MCF 10A (cell line): ENCODE measurements at regions not wholly inside any gene's neighbourhood (a gene's known extent, or its start where the extent isn't known, plus 50 kb on each side); places are given as distances from the start of the nearest gene placed in this dataset.
A peak's percentile ranks its signal among the peaks of the same experiment; 100 is the strongest.

Source experiments
- BruUV-seq: library from RNA; stranded (reverse); fragments of 400-500 nt; replicated peaks from 2 replicates; lab custom pipeline; 2021; lab: Mats Ljungman, UMichigan
- CTCF ChIA-PET: fragments of 300-600 bp; sonication (Branson Sonifier 250); formaldehyde crosslinking; extraction: SDS; loops from one replicate; lab custom pipeline; 2021; ENCODE audit warnings: antibody characterized with exemption, inconsistent platforms; lab: Yijun Ruan, JAX
- POLR2A ChIA-PET: fragments of 300-600, 350-650 bp; sonication (Branson Sonifier 250); formaldehyde crosslinking; extraction: SDS; loops from one replicate; lab custom pipeline; 2020; ENCODE audit warnings: antibody characterized with exemption, inconsistent platforms; lab: Yijun Ruan, JAX
- DNase-seq: peaks from one replicate; pipeline ENCODE4 v3.0.0-alpha.2; 2018; ENCODE audit not compliant: unreplicated experiment
- H3K27ac Mint-ChIP-seq: one replicate; pipeline ENCODE4 v1.8.0; 2022; ENCODE audit warnings: mild to moderate bottlenecking, low read depth, mixed read lengths; ENCODE audit not compliant: unreplicated experiment
- H3K27me3 Mint-ChIP-seq: one replicate; pipeline ENCODE4 v1.8.0; 2022; ENCODE audit warnings: mixed read lengths; ENCODE audit not compliant: insufficient read depth, unreplicated experiment
- H3K36me3 Mint-ChIP-seq: one replicate; pipeline ENCODE4 v1.8.0; 2022; ENCODE audit warnings: mild to moderate bottlenecking, moderate library complexity, mixed read lengths; ENCODE audit not compliant: insufficient read depth, unreplicated experiment
- H3K4me1 Mint-ChIP-seq: one replicate; pipeline ENCODE4 v1.8.0; 2022; ENCODE audit warnings: mixed read lengths; ENCODE audit not compliant: insufficient read depth, unreplicated experiment
- H3K4me3 Mint-ChIP-seq: one replicate; pipeline ENCODE4 v1.8.0; 2022; ENCODE audit warnings: mild to moderate bottlenecking, moderate library complexity, mixed read lengths; ENCODE audit not compliant: unreplicated experiment
- H3K9me3 Mint-ChIP-seq: one replicate; pipeline ENCODE4 v1.8.0; 2022; ENCODE audit warnings: mixed read lengths; ENCODE audit not compliant: unreplicated experiment
- CTCF ChIP-seq: fragments of 200-600 bp; IDR thresholded peaks from one replicate; pipeline ENCODE4 v1.8.0; 2022; ENCODE audit warnings: antibody characterized with exemption, mild to moderate bottlenecking; ENCODE audit not compliant: unreplicated experiment
- intact Hi-C: fragments of 100-400 bp; cut with micrococcal nuclease; formaldehyde crosslinking; loops from 2 replicates; pipeline ENCODE4 v1.14.1; 2022

- BruUV-seq, result no TSS peak
- TF ChIP-seq CTCF, result no peak
Observed at GRCh38 chr9:105967797-105968196, 273.5 kb downstream of the TMEM38B start.

GRCh38 chr9:105968811-105969466 is 274.6 kb downstream of the TMEM38B start:
- CTCF ChIA-PET, result interaction anchor here (0.7 kb wide), 1 partner anchor 232 kb away, joined by 3 read pairs; no protein-coding TSS in a partner anchor

More at GRCh38 chr9:105967797-105968196, 273.5 kb downstream of the TMEM38B start:
- intact Hi-C loops, result no loop called here
- peaks cover 18% of the 10 kb centered on the region for H3K9me3 Mint-ChIP-seq
- H3K36me3 Mint-ChIP-seq, result no peaks in the 10 kb centered on the region
- no peak overlapping the region for H3K4me3 Mint-ChIP-seq
- DNase-seq, result no peak
- no peak overlapping the region for H3K27ac Mint-ChIP-seq
- no peaks in the 10 kb centered on the region for H3K4me1 Mint-ChIP-seq
- ChIA-PET CTCF (interaction anchor here (0.7 kb wide), 1 partner anchor 11 kb away, joined by 3 read pairs; no protein-coding TSS in a partner anchor), POLR2A (no interaction called here)
- H3K27me3 Mint-ChIP-seq, result no peaks in the 10 kb centered on the region

GRCh38 chr9:105969636-105970035 is 275.3 kb downstream of the TMEM38B start:
- Mint-ChIP-seq H3K9me3 (no peaks in the 10 kb centered on the region), H3K27ac (no peak overlapping the region), H3K27me3 (no peaks in the 10 kb centered on the region), H3K4me3 (no peak overlapping the region), H3K4me1 (no peaks in the 10 kb centered on the region), H3K36me3 (no peaks in the 10 kb centered on the region)
- ChIA-PET POLR2A (no interaction called here), CTCF (interaction anchor here (0.6 to 2.0 kb wide), 2 partner anchors 57 to 88 kb away, joined by 3 to 5 read pairs; no protein-coding TSS in a partner anchor)
- TF ChIP-seq CTCF, result no peak
- intact Hi-C loops, result no loop called here
- DNase-seq, result peak; percentile 10
- no TSS peak for BruUV-seq

More at GRCh38 chr9:105968811-105969466, 274.6 kb downstream of the TMEM38B start:
- Mint-ChIP-seq H3K27ac (no peak overlapping the region), H3K4me3 (no peak overlapping the region), H3K27me3 (no peaks in the 10 kb centered on the region), H3K9me3 (peaks cover 7% of the 10 kb centered on the region), H3K36me3 (no peaks in the 10 kb centered on the region), H3K4me1 (no peaks in the 10 kb centered on the region)
- intact Hi-C loops, result no loop called here
- DNase-seq, result no peak
- POLR2A ChIA-PET, result no interaction called here
- no TSS peak for BruUV-seq
- no peak for TF ChIP-seq CTCF

- H3K4me1 Mint-ChIP-seq, result no peaks in the 10 kb centered on the region
- no peaks in the 10 kb centered on the region for H3K36me3 Mint-ChIP-seq
- ChIA-PET CTCF (interaction anchor here (0.6 to 1.5 kb wide), 3 partner anchors 94 to 1298 kb away, joined by 4 to 5 read pairs (median 4); no protein-coding TSS in a partner anchor), POLR2A (no interaction called here)
- intact Hi-C loops, result no loop called here
- no peak overlapping the region for H3K27ac Mint-ChIP-seq
- H3K4me3 Mint-ChIP-seq, result no peak overlapping the region
- no peak for TF ChIP-seq CTCF
- no peaks in the 10 kb centered on the region for H3K9me3 Mint-ChIP-seq
- DNase-seq, result no peak
- H3K27me3 Mint-ChIP-seq, result no peaks in the 10 kb centered on the region
- no TSS peak for BruUV-seq
Observed at GRCh38 chr9:105971986-105972385, 277.6 kb downstream of the TMEM38B start.
